ENCODE measurements at regions not wholly inside any gene's neighbourhood (a gene's known extent, or its start where the extent isn't known, plus 50 kb on each side); places are given as distances from the start of the nearest gene placed in this dataset.

GRCh38 chr12:65684906-65685305, 139.4 kb upstream of the HMGA2 start:
- 83% methylated on average over 2 of the region's 2 CpGs for WGBS
- no peak overlapping the region for H3K4me3 ChIP-seq
- no peak for TF ChIP-seq EP300 (IDR thresholded peaks at IDR 0.05)
- no peak for TF ChIP-seq POLR2AphosphoS5 (IDR thresholded peaks at IDR 0.05)
- TF ChIP-seq POLR2A (IDR thresholded peaks at IDR 0.05; ENCODE audit: low read depth) = no peak
- no peak for TF ChIP-seq CTCF (IDR thresholded peaks at IDR 0.05)

GRCh38 chr12:65685514-65685913, 138.8 kb upstream of the HMGA2 start:
- no peaks in the 10 kb centered on the region for H3K9me3 ChIP-seq
- H3K36me3 ChIP-seq = no peaks in the 10 kb centered on the region
- TF ChIP-seq POLR2A (IDR thresholded peaks at IDR 0.05; ENCODE audit: low read depth) = no peak
- no peak for TF ChIP-seq POLR2AphosphoS5 (IDR thresholded peaks at IDR 0.05)
- no peak for TF ChIP-seq EP300 (IDR thresholded peaks at IDR 0.05)
- peak in 2 of 3 experiments; percentile 20 to 28 for TF ChIP-seq CTCF (IDR thresholded peaks at IDR 0.05)
- H3K4me1 ChIP-seq = no peaks in the 10 kb centered on the region
- intact Hi-C loops (cut with DNase I) = no loop called here
- no peak overlapping the region for H3K4me3 ChIP-seq
- no peak overlapping the region for H3K27ac ChIP-seq (replicated peaks in 1 of 4)
- no peaks in the 10 kb centered on the region for H3K27me3 ChIP-seq
- no peak for DNase-seq (ENCODE audit: extremely low spot score)
- WGBS = 77% methylated on average over 4 of the region's 4 CpGs

More at GRCh38 chr12:65684906-65685305, 139.4 kb upstream of the HMGA2 start:
- no peaks in the 10 kb centered on the region for H3K9me3 ChIP-seq
- H3K27me3 ChIP-seq = no peaks in the 10 kb centered on the region
- DNase-seq (ENCODE audit: extremely low spot score) = no peak
- intact Hi-C loops (cut with DNase I) = no loop called here
- no peaks in the 10 kb centered on the region for H3K36me3 ChIP-seq
- H3K4me1 ChIP-seq = no peaks in the 10 kb centered on the region
- H3K27ac ChIP-seq (replicated peaks in 1 of 4) = no peak overlapping the region

- Histone ChIP-seq H3K4me1 (no peaks in the 10 kb centered on the region), H3K4me3 (no peak overlapping the region), H3K36me3 (no peaks in the 10 kb centered on the region), H3K9me3 (no peaks in the 10 kb centered on the region), H3K27ac (replicated peaks in 1 of 4) (no peak overlapping the region), H3K27me3 (no peaks in the 10 kb centered on the region)
- no peak for TF ChIP-seq EP300 (IDR thresholded peaks at IDR 0.05)
- no peak for TF ChIP-seq POLR2AphosphoS5 (IDR thresholded peaks at IDR 0.05)
- TF ChIP-seq CTCF (IDR thresholded peaks at IDR 0.05) = no peak
- TF ChIP-seq POLR2A (IDR thresholded peaks at IDR 0.05; ENCODE audit: low read depth) = no peak
- no peak for DNase-seq (ENCODE audit: extremely low spot score)
- intact Hi-C loops (cut with DNase I) = no loop called here
- 97% methylated on average over 2 of the region's 2 CpGs for WGBS
Observed at GRCh38 chr12:65689508-65689907, 134.8 kb upstream of the HMGA2 start.

- DNase-seq (ENCODE audit: extremely low spot score) = no peak
- TF ChIP-seq POLR2A (IDR thresholded peaks at IDR 0.05; ENCODE audit: low read depth) (no peak), CTCF (IDR thresholded peaks at IDR 0.05) (no peak), EP300 (IDR thresholded peaks at IDR 0.05) (no peak), POLR2AphosphoS5 (IDR thresholded peaks at IDR 0.05) (no peak)
- H3K36me3 ChIP-seq = no peaks in the 10 kb centered on the region
- peaks cover 0 to 7% (median 6%) of the 10 kb centered on the region in 4 donors for H3K4me1 ChIP-seq
- no peaks in the 10 kb centered on the region for H3K9me3 ChIP-seq
- no peak overlapping the region for H3K4me3 ChIP-seq
- H3K27me3 ChIP-seq = no peaks in the 10 kb centered on the region
- 76% methylated on average over 1 of the region's 1 CpG for WGBS
- no peak overlapping the region for H3K27ac ChIP-seq (replicated peaks in 1 of 4)
- intact Hi-C loops (cut with DNase I) = no loop called here
Observed at GRCh38 chr12:65690477-65690876, 133.8 kb upstream of the HMGA2 start.

- Histone ChIP-seq H3K27me3 (no peaks in the 10 kb centered on the region), H3K9me3 (no peaks in the 10 kb centered on the region), H3K36me3 (no peaks in the 10 kb centered on the region), H3K4me1 (peaks cover 0 to 10% (median 9%) of the 10 kb centered on the region in 4 donors), H3K27ac (replicated peaks in 1 of 4) (no peak overlapping the region), H3K4me3 (no peak overlapping the region)
- WGBS = 78% methylated on average over 3 of the region's 3 CpGs
- TF ChIP-seq POLR2A (IDR thresholded peaks at IDR 0.05; ENCODE audit: low read depth) (no peak), POLR2AphosphoS5 (IDR thresholded peaks at IDR 0.05) (no peak), CTCF (IDR thresholded peaks at IDR 0.05) (no peak), EP300 (IDR thresholded peaks at IDR 0.05) (no peak)
- intact Hi-C loops (cut with DNase I) = no loop called here
- no peak for DNase-seq (ENCODE audit: extremely low spot score)
Observed at GRCh38 chr12:65694130-65694529, 130.2 kb upstream of the HMGA2 start.
